OCI-LY3 (cell line): ENCODE measurements at regions not wholly inside any gene's neighbourhood (a gene's known extent, or its start where the extent isn't known, plus 50 kb on each side); places are given as distances from the start of the nearest gene placed in this dataset.
"Not testable (repeated sequence)": the region's sequence is repeated elsewhere in the genome, so short reads cannot be mapped to it uniquely, and the experiment has no call there.

Source experiments
- H2AFZ ChIP-seq: fragments of 200-600, 300-600 bp; shearing (Covaris generic); 2 replicates; pipeline ENCODE4 v1.6.0; 2014; ENCODE audit warnings: antibody characterized with exemption, low read depth, low read length
- H3K27ac ChIP-seq: fragments of 200-600, 300-600 bp; sonication (generic); 2 replicates; pipeline ENCODE4 v1.5.1; 2014; ENCODE audit warnings: mild to moderate bottlenecking, low read length, moderate library complexity, mixed read lengths
- H3K27me3 ChIP-seq: fragments of 200-600, 300-600 bp; sonication (generic); 2 replicates; pipeline ENCODE4 v1.6.1; 2014; ENCODE audit warnings: low read depth, low read length, mixed read lengths
- H3K36me3 ChIP-seq: fragments of 200-600, 300-600 bp; sonication (generic); replicated peaks from 2 replicates; pipeline ENCODE3; 2014; ENCODE audit warnings: low read depth, low read length, mixed read lengths
- H3K4me1 ChIP-seq: fragments of 300-600, 200-600 bp; sonication (generic); 2 replicates; pipeline ENCODE4 v1.6.1; 2014; ENCODE audit warnings: low read length, mixed read lengths
- H3K4me2 ChIP-seq: fragments of 200-600, 300-600 bp; sonication (generic); 2 replicates; pipeline ENCODE4 v1.6.1; 2014; ENCODE audit warnings: low read length, mixed read lengths
- H3K4me3 ChIP-seq: fragments of 300-600, 200-600 bp; sonication (generic); 2 replicates; pipeline ENCODE4 v1.5.1; 2014; ENCODE audit warnings: antibody characterized with exemption, mild to moderate bottlenecking, low read length, moderate library complexity
- H3K79me2 ChIP-seq: fragments of 300-600, 200-600 bp; shearing (Covaris generic); 2 replicates; pipeline ENCODE4 v1.6.1; 2014; ENCODE audit warnings: mild to moderate bottlenecking, low read length, mixed read lengths
- H3K9ac ChIP-seq: fragments of 300-600, 200-600 bp; shearing (Covaris generic); 2 replicates; pipeline ENCODE4 v1.6.0; 2014; ENCODE audit warnings: mild to moderate bottlenecking, low read length, moderate library complexity
- H3K9me3 ChIP-seq: fragments of 200-600, 300-600 bp; shearing (Covaris generic); 2 replicates; pipeline ENCODE4 v1.6.1; 2014; ENCODE audit warnings: low read length, mixed read lengths; ENCODE audit not compliant: insufficient read depth
- H4K20me1 ChIP-seq: fragments of 200-600, 300-600 bp; sonication (generic); 2 replicates; pipeline ENCODE4 v1.6.1; 2016; ENCODE audit warnings: low read length, mixed read lengths; ENCODE audit not compliant: insufficient read depth
- EZH2phosphoT487 ChIP-seq: fragments of 200-600 bp; shearing (Covaris generic); IDR thresholded peaks from 2 replicates; pipeline ENCODE4 v1.6.1; 2018; ENCODE audit warnings: antibody characterized with exemption, mixed run types, low read depth
- TF ChIP-seq, protein P1 (sequence below): fragments of 200-600, 300-600 bp; sonication (generic); IDR thresholded peaks from 2 replicates; pipeline ENCODE4 v1.5.1; 2014; ENCODE audit warnings: antibody characterized with exemption, low read length, low read depth

DNA sequence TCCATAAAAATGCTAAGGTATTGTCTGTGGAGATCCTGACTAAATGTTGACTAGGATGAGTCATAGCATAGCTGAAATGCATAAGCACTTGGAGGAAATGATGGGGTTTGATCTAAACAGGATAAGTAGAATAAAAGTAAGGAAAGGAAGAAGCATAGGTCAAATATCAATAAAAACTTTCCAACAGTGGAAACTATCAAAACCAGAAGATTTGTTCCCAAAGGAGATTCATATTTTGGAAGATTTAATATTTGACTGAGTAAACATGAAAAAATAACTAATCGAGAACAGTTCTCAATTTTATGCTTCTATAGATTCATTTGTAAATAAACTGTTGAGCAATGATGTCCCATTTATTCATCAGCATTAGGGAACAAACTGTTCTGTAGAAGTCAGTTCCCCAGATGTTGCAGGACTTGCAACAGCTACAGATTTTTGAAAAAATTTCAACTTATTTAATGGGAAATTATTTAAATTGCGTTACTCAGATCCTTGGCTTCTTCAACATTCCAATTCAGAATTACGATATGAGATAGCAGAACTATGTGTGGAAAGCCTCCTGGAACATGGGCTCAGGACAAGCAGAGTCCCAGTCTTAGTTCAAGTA is 133.7 kb upstream of the TBX18 start:
- Histone ChIP-seq H3K79me2 (no peaks in the 10 kb centered on the region), H3K27me3 (no peaks in the 10 kb centered on the region), H3K27ac (no peak overlapping the region), H2AFZ (no peak overlapping the region), H3K4me3 (no peak overlapping the region), H3K36me3 (no peaks in the 10 kb centered on the region), H3K9me3 (no peaks in the 10 kb centered on the region), H3K4me2 (no peak overlapping the region), H4K20me1 (no peaks in the 10 kb centered on the region), H3K9ac (no peak overlapping the region), H3K4me1 (no peaks in the 10 kb centered on the region)
- no peak for TF ChIP-seq EZH2phosphoT487
- TF ChIP-seq, protein P1, sequence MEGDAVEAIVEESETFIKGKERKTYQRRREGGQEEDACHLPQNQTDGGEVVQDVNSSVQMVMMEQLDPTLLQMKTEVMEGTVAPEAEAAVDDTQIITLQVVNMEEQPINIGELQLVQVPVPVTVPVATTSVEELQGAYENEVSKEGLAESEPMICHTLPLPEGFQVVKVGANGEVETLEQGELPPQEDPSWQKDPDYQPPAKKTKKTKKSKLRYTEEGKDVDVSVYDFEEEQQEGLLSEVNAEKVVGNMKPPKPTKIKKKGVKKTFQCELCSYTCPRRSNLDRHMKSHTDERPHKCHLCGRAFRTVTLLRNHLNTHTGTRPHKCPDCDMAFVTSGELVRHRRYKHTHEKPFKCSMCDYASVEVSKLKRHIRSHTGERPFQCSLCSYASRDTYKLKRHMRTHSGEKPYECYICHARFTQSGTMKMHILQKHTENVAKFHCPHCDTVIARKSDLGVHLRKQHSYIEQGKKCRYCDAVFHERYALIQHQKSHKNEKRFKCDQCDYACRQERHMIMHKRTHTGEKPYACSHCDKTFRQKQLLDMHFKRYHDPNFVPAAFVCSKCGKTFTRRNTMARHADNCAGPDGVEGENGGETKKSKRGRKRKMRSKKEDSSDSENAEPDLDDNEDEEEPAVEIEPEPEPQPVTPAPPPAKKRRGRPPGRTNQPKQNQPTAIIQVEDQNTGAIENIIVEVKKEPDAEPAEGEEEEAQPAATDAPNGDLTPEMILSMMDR, result no peak

DNA sequence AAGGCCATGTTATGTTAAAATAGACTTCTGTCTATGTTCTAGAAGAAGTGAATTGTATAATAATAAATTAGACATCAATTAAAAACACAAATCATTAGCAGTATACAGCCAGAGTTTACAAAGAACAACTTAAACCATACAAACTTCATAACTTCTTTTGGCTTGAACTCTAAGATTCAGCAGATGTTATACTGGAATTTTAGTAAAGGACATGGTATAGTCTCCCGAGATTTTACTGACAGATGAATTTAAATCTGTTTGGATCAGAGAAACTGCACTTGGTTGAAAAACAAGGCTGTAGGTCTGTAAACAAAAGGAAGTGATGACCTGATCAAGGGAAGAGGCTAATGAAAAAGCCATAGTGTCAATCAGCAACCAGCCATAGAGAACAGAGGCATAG is 132.6 kb upstream of the TBX18 start:
- no peaks in the 10 kb centered on the region for H3K9me3 ChIP-seq
- H3K27ac ChIP-seq, result no peak overlapping the region
- H3K4me3 ChIP-seq, result no peak overlapping the region
- H3K27me3 ChIP-seq, result no peaks in the 10 kb centered on the region
- no peaks in the 10 kb centered on the region for H3K4me1 ChIP-seq
- TF ChIP-seq, protein P1, result no peak
- TF ChIP-seq EZH2phosphoT487, result no peak
- no peaks in the 10 kb centered on the region for H3K36me3 ChIP-seq
- no peaks in the 10 kb centered on the region for H4K20me1 ChIP-seq
- no peak overlapping the region for H3K4me2 ChIP-seq
- no peak overlapping the region for H2AFZ ChIP-seq
- no peak overlapping the region for H3K9ac ChIP-seq
- H3K79me2 ChIP-seq, result no peaks in the 10 kb centered on the region

DNA sequence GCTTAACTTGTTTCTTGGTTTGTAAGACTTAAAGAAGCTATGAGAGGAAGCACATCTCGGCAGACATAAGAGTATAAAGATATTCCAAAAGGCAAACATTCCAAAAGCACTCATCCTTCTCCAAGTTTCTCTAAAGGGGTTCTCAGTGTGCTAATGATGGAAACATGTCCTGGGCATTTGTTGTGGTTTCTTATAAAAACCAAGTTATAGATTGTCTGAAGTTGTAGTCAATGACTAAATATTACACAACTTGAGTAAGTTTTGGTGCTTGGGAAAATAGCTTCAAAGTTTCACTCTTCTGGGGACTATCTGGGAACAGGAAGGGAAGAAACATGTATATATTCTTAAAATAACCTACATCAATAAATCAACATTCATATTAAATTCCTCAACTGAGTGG is 128.3 kb upstream of the TBX18 start:
- Histone ChIP-seq H3K27me3 (no peaks in the 10 kb centered on the region), H3K9ac (no peak overlapping the region), H3K79me2 (no peaks in the 10 kb centered on the region), H3K4me2 (no peak overlapping the region), H4K20me1 (no peaks in the 10 kb centered on the region), H3K4me1 (no peaks in the 10 kb centered on the region), H3K9me3 (no peaks in the 10 kb centered on the region), H3K4me3 (no peak overlapping the region), H3K27ac (no peak overlapping the region), H3K36me3 (no peaks in the 10 kb centered on the region), H2AFZ (no peak overlapping the region)
- TF ChIP-seq, protein P1, result no peak
- no peak for TF ChIP-seq EZH2phosphoT487

DNA sequence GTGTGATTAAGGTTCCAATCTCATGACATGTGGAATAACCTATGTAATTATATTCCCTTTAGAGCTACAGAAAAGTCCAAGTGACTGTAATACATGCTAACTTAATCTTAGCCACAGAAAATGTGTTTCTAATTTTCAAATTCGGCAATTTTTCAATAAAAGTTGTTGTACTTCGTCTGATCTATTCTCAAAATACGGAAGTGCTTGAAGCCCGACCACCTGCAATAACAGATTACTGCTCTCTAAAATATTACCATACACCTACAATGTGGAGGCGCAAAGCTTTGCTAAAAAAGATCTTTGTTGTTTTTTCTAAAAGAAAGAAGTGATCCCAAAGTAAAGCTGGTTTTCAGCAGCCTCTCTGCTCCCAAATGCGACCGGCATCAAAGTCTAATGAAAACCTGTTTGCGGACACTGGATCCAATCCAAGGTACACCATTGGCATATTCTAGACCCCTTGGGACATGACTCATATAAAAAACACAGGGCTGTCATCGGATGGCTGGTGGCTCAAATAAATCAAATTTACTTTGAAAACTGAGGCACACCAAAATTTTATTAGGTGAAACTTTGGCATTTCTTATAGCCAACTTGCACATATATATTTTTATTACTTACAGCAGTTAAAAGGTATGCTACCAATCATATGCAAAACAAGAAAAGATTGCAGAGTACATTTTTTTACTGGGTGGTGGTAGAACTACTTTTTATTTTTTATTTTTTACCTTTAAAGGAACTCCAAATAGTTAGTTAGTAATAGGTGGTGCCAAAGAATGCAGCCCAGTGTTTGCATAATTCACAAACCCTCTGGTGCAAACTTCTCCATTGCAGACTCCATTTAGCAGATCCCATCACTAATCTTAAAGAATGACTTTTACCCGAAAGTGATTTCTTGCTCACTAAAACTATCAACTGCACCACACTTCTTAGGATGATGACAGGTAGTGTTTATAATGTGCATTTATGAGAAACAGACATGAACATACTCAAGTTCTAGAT is 118.7 kb upstream of the TBX18 start:
- Histone ChIP-seq H3K9ac (no peak overlapping the region), H3K79me2 (no peaks in the 10 kb centered on the region), H3K4me3 (no peak overlapping the region), H3K27me3 (no peaks in the 10 kb centered on the region), H3K27ac (no peak overlapping the region), H4K20me1 (no peaks in the 10 kb centered on the region), H3K4me1 (no peaks in the 10 kb centered on the region), H3K9me3 (no peaks in the 10 kb centered on the region), H2AFZ (no peak overlapping the region), H3K4me2 (no peak overlapping the region), H3K36me3 (no peaks in the 10 kb centered on the region)
- TF ChIP-seq, protein P1, result no peak
- TF ChIP-seq EZH2phosphoT487, result no peak

DNA sequence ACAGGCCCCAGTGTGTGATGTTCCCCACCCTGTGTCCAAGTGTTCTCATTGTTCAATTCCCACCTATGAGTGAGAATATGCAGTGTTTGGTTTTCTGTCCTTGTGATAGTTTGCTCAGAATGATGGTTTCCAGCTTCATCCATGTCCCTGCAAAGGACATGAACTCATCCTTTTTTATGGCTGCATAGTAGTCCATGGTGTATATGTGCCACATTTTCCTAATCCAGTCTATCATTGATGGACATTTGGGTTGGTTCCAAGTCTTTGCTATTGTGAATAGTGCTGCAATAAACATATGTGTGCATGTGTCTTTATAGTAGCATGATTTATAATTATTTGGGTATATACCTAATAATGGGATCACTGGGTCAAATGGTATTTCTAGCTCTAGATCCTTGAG is 115.0 kb upstream of the TBX18 start:
- H2AFZ ChIP-seq, H3K27ac ChIP-seq, H3K79me2 ChIP-seq, H3K4me3 ChIP-seq, H3K9ac ChIP-seq, H3K36me3 ChIP-seq, H3K27me3 ChIP-seq, H4K20me1 ChIP-seq, H3K9me3 ChIP-seq, H3K4me1 ChIP-seq, H3K4me2 ChIP-seq: not testable (repeated sequence)
